Neural cell (in vitro differentiated cells): ENCODE measurements at regions not wholly inside any gene's neighbourhood (a gene's known extent, or its start where the extent isn't known, plus 50 kb on each side); places are given as distances from the start of the nearest gene placed in this dataset.
"Not testable (repeated sequence)": the region's sequence is repeated elsewhere in the genome, so short reads cannot be mapped to it uniquely, and the experiment has no call there.

Experiments used
- H2AFZ ChIP-seq: fragments of 200-600, 300-800 bp; sonication (generic), shearing (Covaris generic); 2 replicates; pipeline ENCODE4 v1.6.0; 2014; ENCODE audit warnings: low read depth, mild to moderate bottlenecking, antibody characterized with exemption, low read length, moderate library complexity
- H3F3A ChIP-seq: fragments of 200-600 bp; shearing (Covaris generic); 2 replicates; pipeline ENCODE4 v1.6.1; 2016; ENCODE audit warnings: mild to moderate bottlenecking, moderate library complexity, mixed read lengths, antibody characterized with exemption, low read length; ENCODE audit not compliant: insufficient read depth, poor library complexity, severe bottlenecking
- H3K27ac ChIP-seq: fragments of 200-600, 300-800 bp; sonication (generic), shearing (Covaris generic); 2 replicates; pipeline ENCODE4 v1.5.1; 2014; ENCODE audit warnings: mild to moderate bottlenecking, low read length, moderate library complexity
- H3K27me3 ChIP-seq: fragments of 300-800, 200-600 bp; sonication (generic), shearing (Covaris generic); 2 replicates; pipeline ENCODE4 v1.6.0; 2014; ENCODE audit warnings: mild to moderate bottlenecking, low read depth, low read length, moderate library complexity; ENCODE audit not compliant: insufficient read depth
- H3K36me3 ChIP-seq: fragments of 300-800, 200-600 bp; sonication (generic), shearing (Covaris generic); 2 replicates; pipeline ENCODE4 v1.5.1; 2014; ENCODE audit warnings: mild to moderate bottlenecking, antibody characterized with exemption, low read length, moderate library complexity; ENCODE audit not compliant: insufficient read depth
- H3K4me2 ChIP-seq: fragments of 300-800, 200-600 bp; sonication (generic), shearing (Covaris generic); 2 replicates; pipeline ENCODE4 v1.6.0; 2014; ENCODE audit warnings: mild to moderate bottlenecking, low read length
- H3K4me3 ChIP-seq: fragments of 300-800, 200-600 bp; sonication (generic), shearing (Covaris generic); 2 replicates; pipeline ENCODE4 v1.5.1; 2014; ENCODE audit warnings: mild to moderate bottlenecking, low read length, moderate library complexity
- H3K79me2 ChIP-seq: fragments of 200-600 bp; shearing (Covaris generic); replicated peaks from 2 replicates; pipeline ENCODE4 v1.6.0; 2014; ENCODE audit warnings: mild to moderate bottlenecking, low read length, moderate library complexity; ENCODE audit not compliant: insufficient read depth
- H3K9ac ChIP-seq: fragments of 300-800, 200-600 bp; sonication (generic), shearing (Covaris generic); 2 replicates; pipeline ENCODE4 v1.6.1; 2016; ENCODE audit warnings: mild to moderate bottlenecking, low read length, mixed read lengths
- H3K9me2 ChIP-seq: fragments of 200-600 bp; shearing (Covaris generic); 2 replicates; pipeline ENCODE4 v1.6.1; 2016; ENCODE audit warnings: mild to moderate bottlenecking, low read length, mixed read lengths; ENCODE audit not compliant: insufficient read depth
- H3K9me3 ChIP-seq: fragments of 200-600, 300-800 bp; sonication (generic), shearing (Covaris generic); 2 replicates; pipeline ENCODE4 v1.6.1; 2016; ENCODE audit warnings: mild to moderate bottlenecking, mixed run types, low read length, moderate library complexity, mixed read lengths
- H4K20me1 ChIP-seq: fragments of 200-600 bp; shearing (Covaris generic); 2 replicates; pipeline ENCODE4 v1.6.1; 2016; ENCODE audit warnings: mild to moderate bottlenecking, mixed run types; ENCODE audit not compliant: insufficient read depth
- EP300 ChIP-seq: fragments of 450-650 bp; conservative IDR thresholded peaks from 2 replicates; pipeline ENCODE4 v1.6.1; 2014; ENCODE audit warnings: antibody characterized with exemption, mild to moderate bottlenecking, moderate library complexity; ENCODE audit not compliant: poor library complexity, severe bottlenecking
- EZH2 ChIP-seq: fragments of 200-600, 300-800 bp; shearing (Covaris generic), sonication (generic); IDR thresholded peaks from 2 replicates; pipeline ENCODE4 v1.6.1; 2014; ENCODE audit warnings: antibody characterized with exemption, low read length, borderline replicate concordance, mild to moderate bottlenecking; ENCODE audit not compliant: insufficient read depth, poor library complexity, severe bottlenecking
- MXI1 ChIP-seq: fragments of 450-650 bp; conservative IDR thresholded peaks from 2 replicates; pipeline ENCODE4 v1.6.1; 2014; ENCODE audit warnings: antibody characterized with exemption, mild to moderate bottlenecking; ENCODE audit not compliant: poor library complexity, severe bottlenecking
- POLR2AphosphoS5 ChIP-seq: IDR thresholded peaks from 2 replicates; pipeline ENCODE4 v1.6.1; 2012
- RAD21 ChIP-seq: fragments of 450-650 bp; conservative IDR thresholded peaks from 2 replicates; pipeline ENCODE4 v1.6.1; 2014; ENCODE audit warnings: antibody characterized with exemption, mild to moderate bottlenecking, moderate library complexity
- REST ChIP-seq: IDR thresholded peaks from 2 replicates; pipeline ENCODE4 v1.6.1; 2012; ENCODE audit warnings: borderline replicate concordance
- SMC3 ChIP-seq: fragments of 450-650 bp; conservative IDR thresholded peaks from 2 replicates; pipeline ENCODE4 v1.6.1; 2014; ENCODE audit warnings: antibody characterized with exemption, mild to moderate bottlenecking, moderate library complexity; ENCODE audit not compliant: poor library complexity
- TAF1 ChIP-seq: IDR thresholded peaks from 2 replicates; pipeline ENCODE4 v1.6.1; 2012; ENCODE audit warnings: low read depth
- TF ChIP-seq, protein P1 (sequence below): fragments of 450-650 bp; IDR thresholded peaks from 2 replicates; pipeline ENCODE4 v1.5.1; 2014; ENCODE audit warnings: antibody characterized with exemption, mild to moderate bottlenecking, moderate library complexity; ENCODE audit not compliant: poor library complexity, severe bottlenecking

DNA sequence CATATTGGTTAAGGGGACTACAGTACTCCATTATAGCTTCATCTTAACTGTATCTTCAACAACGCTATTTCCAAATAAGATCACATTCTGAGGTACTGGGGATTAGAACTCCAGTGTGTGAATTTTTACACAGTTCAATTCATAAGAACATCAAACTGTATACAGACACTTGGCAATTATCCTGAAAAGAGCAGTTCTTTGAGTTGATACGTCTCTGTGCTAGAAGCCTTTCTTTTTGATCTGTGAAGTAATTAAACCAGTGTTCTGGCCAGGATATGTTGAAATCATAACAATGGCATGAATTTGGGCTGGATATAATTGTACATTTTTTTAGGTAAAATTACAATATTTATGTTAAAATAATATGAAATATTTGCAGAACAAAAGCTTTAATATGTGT lies 93.5 kb upstream of the ITPRID2 start:
- no peaks in the 10 kb centered on the region for H3K9me2 ChIP-seq
- H3K9ac ChIP-seq, result no peak overlapping the region
- H3K27me3 ChIP-seq, result no peaks in the 10 kb centered on the region
- H3F3A ChIP-seq, result no peaks in the 10 kb centered on the region
- H3K27ac ChIP-seq, result no peak overlapping the region
- H3K4me2 ChIP-seq, result no peak overlapping the region
- H3K79me2 ChIP-seq, result no peaks in the 10 kb centered on the region
- H4K20me1 ChIP-seq, result no peaks in the 10 kb centered on the region
- TF ChIP-seq, protein P1, sequence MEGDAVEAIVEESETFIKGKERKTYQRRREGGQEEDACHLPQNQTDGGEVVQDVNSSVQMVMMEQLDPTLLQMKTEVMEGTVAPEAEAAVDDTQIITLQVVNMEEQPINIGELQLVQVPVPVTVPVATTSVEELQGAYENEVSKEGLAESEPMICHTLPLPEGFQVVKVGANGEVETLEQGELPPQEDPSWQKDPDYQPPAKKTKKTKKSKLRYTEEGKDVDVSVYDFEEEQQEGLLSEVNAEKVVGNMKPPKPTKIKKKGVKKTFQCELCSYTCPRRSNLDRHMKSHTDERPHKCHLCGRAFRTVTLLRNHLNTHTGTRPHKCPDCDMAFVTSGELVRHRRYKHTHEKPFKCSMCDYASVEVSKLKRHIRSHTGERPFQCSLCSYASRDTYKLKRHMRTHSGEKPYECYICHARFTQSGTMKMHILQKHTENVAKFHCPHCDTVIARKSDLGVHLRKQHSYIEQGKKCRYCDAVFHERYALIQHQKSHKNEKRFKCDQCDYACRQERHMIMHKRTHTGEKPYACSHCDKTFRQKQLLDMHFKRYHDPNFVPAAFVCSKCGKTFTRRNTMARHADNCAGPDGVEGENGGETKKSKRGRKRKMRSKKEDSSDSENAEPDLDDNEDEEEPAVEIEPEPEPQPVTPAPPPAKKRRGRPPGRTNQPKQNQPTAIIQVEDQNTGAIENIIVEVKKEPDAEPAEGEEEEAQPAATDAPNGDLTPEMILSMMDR, result no peak
- no peak for TF ChIP-seq TAF1
- TF ChIP-seq RAD21, result no peak
- TF ChIP-seq EP300, result no peak
- no peak for TF ChIP-seq MXI1
- no peak for TF ChIP-seq SMC3
- TF ChIP-seq EZH2, result no peak
- no peak for TF ChIP-seq POLR2AphosphoS5
- TF ChIP-seq REST, result no peak
- H2AFZ ChIP-seq, result no peak overlapping the region
- no peaks in the 10 kb centered on the region for H3K9me3 ChIP-seq
- H3K36me3 ChIP-seq, result no peaks in the 10 kb centered on the region
- H3K4me3 ChIP-seq, result no peak overlapping the region

GRCh38 chr2:181802300-181802699 lies 89.2 kb upstream of the ITPRID2 start:
- not testable (repeated sequence) for H3F3A ChIP-seq, H3K9me2 ChIP-seq, H2AFZ ChIP-seq, H3K9me3 ChIP-seq, H3K4me3 ChIP-seq, H3K9ac ChIP-seq, H3K36me3 ChIP-seq, H3K27me3 ChIP-seq, H4K20me1 ChIP-seq, H3K27ac ChIP-seq, H3K79me2 ChIP-seq, H3K4me2 ChIP-seq

- not testable (repeated sequence) for H2AFZ ChIP-seq, H3K9ac ChIP-seq, H3K79me2 ChIP-seq, H3K4me3 ChIP-seq, H3K9me3 ChIP-seq, H3K4me2 ChIP-seq, H3K9me2 ChIP-seq, H4K20me1 ChIP-seq, H3K27me3 ChIP-seq, H3F3A ChIP-seq, H3K27ac ChIP-seq, H3K36me3 ChIP-seq
Observed at GRCh38 chr2:181803903-181804799, 87.4 kb upstream of the ITPRID2 start.
